HG03097 (cell line): ENCODE measurements at regions not wholly inside any gene's neighbourhood (a gene's known extent, or its start where the extent isn't known, plus 50 kb on each side); places are given as distances from the start of the nearest gene placed in this dataset.
"Not testable (repeated sequence)": the region's sequence is repeated elsewhere in the genome, so short reads cannot be mapped to it uniquely, and the experiment has no call there.

Experiments used
- ATAC-seq: cut with Tn5 transposase; IDR thresholded peaks from one replicate; pipeline ENCODE4 v1.9.1; 2021; ENCODE audit not compliant: unreplicated experiment, low FRiP score

DNA sequence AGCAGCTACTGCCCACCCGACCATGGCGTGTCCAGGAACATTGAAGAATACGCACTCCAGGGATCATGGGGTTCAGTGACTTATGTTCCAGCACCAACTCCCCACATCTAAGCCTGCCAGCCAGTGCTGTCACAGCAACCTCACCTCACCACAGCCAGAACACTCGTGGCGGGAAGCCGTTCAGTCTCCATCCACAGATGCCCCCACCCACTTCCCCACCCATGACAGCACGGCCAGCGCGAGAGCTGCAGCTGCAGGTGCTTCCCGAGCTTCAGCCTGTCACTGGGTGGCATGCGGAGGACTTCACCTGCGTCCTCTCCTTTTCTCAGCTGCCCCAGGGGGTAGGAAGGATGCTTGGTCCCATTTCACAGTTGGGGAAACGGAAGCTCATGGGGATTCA lies 50.3 kb downstream of the RBFOX3 start:
- ATAC-seq: no peak

GRCh38 chr17:79559111-79559887 lies 51.6 kb downstream of the RBFOX3 start:
- no peak for ATAC-seq

DNA sequence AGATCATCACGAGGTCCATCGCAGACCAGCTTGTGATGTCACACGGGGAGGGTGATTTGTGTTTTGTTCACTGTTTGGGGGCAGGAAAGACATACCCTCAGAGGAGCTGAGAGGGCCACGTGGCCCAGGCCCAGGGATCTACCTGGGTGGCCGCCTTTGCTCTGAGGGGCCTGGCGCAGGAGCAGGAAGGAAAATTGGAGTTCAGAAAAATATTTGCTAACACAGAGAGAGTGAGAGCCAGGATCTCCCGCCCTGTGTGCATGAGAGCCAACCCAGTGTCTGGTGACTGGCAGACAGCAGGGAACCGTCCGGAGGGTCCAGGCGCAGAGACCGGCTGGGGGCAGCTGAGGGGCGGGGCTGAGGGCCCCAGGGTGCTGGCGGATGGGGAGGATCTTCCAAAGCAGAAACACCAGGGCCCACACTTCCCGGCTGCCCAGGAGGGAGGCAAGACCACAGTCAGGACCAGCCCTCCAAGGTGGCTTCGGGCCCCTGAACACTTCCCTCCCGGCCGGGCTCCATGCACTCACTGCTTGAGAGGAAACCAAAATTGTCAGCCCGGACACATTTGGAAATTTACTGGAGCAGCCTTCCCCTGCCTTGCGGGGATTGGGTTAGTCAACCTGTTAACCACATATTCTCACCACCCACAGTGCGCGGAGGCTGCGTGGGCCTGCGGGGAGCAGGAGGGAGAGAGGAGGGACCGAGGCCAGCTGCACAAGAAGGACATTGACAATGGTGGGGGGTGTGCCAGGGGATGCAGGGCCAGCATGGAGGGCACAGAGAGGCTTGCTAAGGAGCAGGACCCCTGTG lies 52.6 kb downstream of the RBFOX3 start:
- ATAC-seq: no peak

- ATAC-seq: no peak
These were observed 53.4 kb downstream of the RBFOX3 start for GRCh38 chr17:79557276-79558090.

DNA sequence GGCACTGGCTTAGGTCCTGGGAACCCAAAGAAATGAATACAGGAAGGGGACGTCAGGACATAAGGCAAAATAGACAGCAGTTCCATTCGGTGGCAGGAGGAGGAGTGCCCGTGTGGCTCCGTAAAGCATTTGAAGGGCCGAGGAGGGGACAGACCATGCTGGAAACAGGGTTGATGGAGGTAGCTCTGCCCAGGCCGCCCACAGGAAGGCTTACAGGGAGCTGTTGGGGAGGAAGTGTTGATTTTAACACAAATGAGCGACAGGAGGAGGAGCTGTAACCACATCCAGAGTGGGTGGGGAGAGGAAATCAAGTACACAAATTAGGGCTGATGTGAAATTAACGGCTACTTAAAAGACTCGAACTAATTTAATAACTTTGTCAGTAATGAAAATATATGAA lies 54.6 kb downstream of the RBFOX3 start:
- no peak for ATAC-seq

- ATAC-seq: no peak
These were observed 55.3 kb downstream of the RBFOX3 start for GRCh38 chr17:79555543-79555942.

GRCh38 chr17:79554346-79554745 lies 56.5 kb downstream of the RBFOX3 start:
- ATAC-seq: not testable (repeated sequence)

GRCh38 chr17:79552824-79553223 lies 58.0 kb downstream of the RBFOX3 start:
- ATAC-seq: no peak

DNA sequence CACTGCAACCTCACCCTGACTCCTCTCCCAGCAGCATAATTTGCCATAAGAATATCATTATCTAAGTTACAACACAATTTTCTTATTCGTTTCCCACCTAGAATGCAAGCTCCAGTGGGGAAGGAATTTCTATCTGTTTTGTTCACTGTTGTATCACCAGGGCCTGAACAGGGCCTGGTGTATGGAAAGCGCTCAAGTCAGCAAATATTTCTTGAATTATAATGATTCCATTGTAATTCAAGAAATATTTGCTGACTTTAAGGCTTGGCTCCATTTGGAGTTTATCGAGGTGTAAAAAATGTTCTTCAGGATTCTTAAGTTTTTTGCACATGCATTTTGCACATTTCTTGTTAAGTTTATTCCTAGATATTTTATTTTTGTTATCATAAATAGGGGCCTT lies 58.4 kb downstream of the RBFOX3 start:
- ATAC-seq: no peak

DNA sequence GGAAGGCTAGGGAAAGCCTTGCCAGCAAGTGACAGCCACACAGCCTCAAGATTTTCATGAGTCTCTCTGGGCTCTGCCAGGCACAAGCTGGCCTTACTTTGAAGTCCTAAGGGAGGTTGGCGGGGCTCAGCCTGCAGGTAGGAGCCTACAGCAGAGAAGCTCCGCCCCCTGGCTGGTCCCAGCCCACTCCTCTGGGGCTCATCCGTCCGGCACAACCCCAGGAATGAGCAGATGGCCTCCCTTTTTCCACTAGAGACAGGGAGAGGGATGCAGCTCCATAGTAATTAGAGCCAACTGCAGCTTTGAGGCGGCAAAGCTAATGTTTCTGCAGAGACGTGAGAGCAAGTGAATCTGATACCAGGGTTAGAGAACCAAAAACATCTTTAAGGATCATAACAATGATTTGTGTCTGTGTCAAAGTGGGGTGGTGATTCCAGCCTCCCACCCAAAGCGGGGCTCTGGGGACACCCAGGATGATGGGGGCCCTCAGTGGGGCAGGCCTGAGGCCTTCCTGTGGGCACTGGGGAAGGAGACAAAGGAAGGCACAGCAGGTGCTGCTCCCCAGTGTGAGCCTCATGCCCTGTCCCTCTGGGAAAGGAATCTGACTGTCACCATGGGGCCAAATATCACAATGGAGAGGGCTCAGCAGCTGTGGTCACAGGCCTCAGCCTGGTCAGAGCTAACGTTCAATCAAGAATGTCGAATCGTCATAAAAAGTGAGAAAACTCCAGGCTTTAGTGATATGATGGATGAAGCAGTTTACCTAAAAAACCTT lies 61.5 kb downstream of the RBFOX3 start:
- no peak for ATAC-seq

- ATAC-seq: no peak
These were observed 62.7 kb downstream of the RBFOX3 start for GRCh38 chr17:79548116-79548515.

DNA sequence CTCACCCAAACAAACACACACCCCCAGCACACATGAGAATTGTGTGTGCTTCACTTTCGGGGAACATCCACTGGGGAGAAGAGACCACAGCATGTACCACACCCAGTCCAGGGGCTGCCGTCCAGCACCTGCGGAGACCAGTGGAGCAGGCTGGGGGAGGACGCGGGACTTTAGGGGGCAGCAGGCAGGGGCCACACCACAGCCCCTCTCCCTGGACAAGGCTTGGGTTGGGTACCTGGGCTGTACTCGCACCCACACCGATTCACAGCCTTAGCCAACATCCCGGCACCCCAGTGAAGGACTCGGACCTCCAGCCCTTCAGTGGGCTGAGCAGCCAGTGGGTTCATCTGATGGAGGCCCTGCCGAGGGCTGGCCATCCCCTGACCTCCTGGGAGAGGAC lies 63.3 kb downstream of the RBFOX3 start:
- no peak for ATAC-seq

- not testable (repeated sequence) for ATAC-seq
These were observed 63.7 kb downstream of the RBFOX3 start for GRCh38 chr17:79547171-79547570.

- ATAC-seq: no peak
These were observed 64.5 kb downstream of the RBFOX3 start for GRCh38 chr17:79546386-79546785.

- ATAC-seq: no peak
These were observed 65.4 kb downstream of the RBFOX3 start for GRCh38 chr17:79545251-79546005.

DNA sequence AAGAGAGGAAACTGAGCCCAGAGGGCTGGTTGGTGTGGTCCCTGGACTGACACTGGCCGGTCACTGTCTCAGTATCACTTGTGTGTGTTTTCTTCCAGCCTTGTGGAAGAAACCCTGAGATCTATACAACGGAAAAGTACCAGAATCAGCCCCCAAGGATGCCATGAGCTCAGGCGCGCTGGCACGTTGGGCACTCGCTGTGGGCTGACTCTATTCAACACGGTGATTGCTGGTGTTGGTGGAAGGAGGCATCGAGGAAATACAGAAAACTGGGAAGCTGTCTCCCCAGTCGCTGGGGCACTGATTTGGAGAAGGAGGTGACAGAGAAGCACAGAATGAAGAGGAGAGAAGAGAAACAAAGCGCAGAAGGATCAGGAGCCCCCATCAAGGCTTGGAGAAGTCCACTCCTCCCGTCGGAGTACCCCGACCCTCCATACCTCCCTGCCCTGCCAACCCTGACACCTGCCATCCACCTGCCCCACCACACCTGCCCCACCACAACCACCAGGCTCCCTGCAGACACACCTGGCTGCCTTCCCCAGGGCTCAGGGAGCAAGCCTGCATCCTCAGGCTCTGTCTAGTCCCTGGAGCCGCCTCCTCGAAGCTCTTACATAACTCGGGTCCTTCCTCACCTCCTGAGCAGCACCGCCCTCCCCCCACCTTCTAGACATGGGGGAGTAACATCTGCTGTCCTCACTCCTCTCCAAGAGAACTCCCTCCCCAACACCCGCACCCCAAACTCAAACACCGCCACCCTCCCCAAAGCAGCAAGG lies 66.5 kb downstream of the RBFOX3 start:
- no peak for ATAC-seq

GRCh38 chr17:79543531-79543930 lies 67.3 kb downstream of the RBFOX3 start:
- no peak for ATAC-seq

- no peak for ATAC-seq
These were observed 68.1 kb downstream of the RBFOX3 start for GRCh38 chr17:79542718-79543117.
